MM.1S (cell line): ENCODE measurements at regions not wholly inside any gene's neighbourhood (a gene's known extent, or its start where the extent isn't known, plus 50 kb on each side); places are given as distances from the start of the nearest gene placed in this dataset.

Experiments
- DNase-seq: peaks from one replicate; pipeline ENCODE4 v3.0.0-alpha.2; 2015
- H2AFZ ChIP-seq: fragments of 300-600 bp; sonication (generic); 2 replicates; pipeline ENCODE4 v1.6.0; 2016; ENCODE audit warnings: antibody characterized with exemption, low read length
- H3F3A ChIP-seq: fragments of 300-600 bp; sonication (generic); 2 replicates; pipeline ENCODE4 v1.6.1; 2016; ENCODE audit warnings: mild to moderate bottlenecking, antibody characterized with exemption, low read length, moderate library complexity, mixed read lengths; ENCODE audit not compliant: insufficient read depth
- H3K27ac ChIP-seq: fragments of 300-600 bp; sonication (generic); 2 replicates; pipeline ENCODE4 v1.5.1; 2016; ENCODE audit warnings: mild to moderate bottlenecking, low read length
- H3K27me3 ChIP-seq: fragments of 300-600 bp; sonication (generic); replicated peaks from 2 replicates; pipeline ENCODE4 v1.6.0; 2016; ENCODE audit warnings: low read length; ENCODE audit not compliant: insufficient read depth
- H3K36me3 ChIP-seq: fragments of 300-600 bp; sonication (generic); replicated peaks from 2 replicates; pipeline ENCODE4 v1.6.1; 2016; ENCODE audit warnings: mild to moderate bottlenecking, low read length, mixed read lengths; ENCODE audit not compliant: insufficient read depth
- H3K4me1 ChIP-seq: fragments of 300-600 bp; sonication (generic); 2 replicates; pipeline ENCODE4 v1.6.1; 2016; ENCODE audit warnings: low read length, mixed read lengths
- H3K4me2 ChIP-seq: fragments of 300-600 bp; sonication (generic); 2 replicates; pipeline ENCODE4 v1.6.0; 2016; ENCODE audit warnings: low read depth, low read length
- H3K4me3 ChIP-seq: fragments of 300-600 bp; sonication (generic); 2 replicates; pipeline ENCODE4 v1.5.1; 2016; ENCODE audit warnings: low read length, mixed read lengths
- H3K79me2 ChIP-seq: fragments of 300-600 bp; sonication (generic); 2 replicates; pipeline ENCODE4 v1.6.1; 2016; ENCODE audit warnings: mixed run types, low read length, mixed read lengths
- H3K9ac ChIP-seq: fragments of 300-600 bp; sonication (generic); 2 replicates; pipeline ENCODE4 v1.6.1; 2016; ENCODE audit warnings: low read length, mixed read lengths
- H3K9me2 ChIP-seq: fragments of 300-600 bp; sonication (generic); replicated peaks from 2 replicates; pipeline ENCODE4 v1.6.1; 2016; ENCODE audit warnings: mild to moderate bottlenecking, low read length, mixed read lengths; ENCODE audit not compliant: insufficient read depth
- H3K9me3 ChIP-seq: fragments of 300-600 bp; sonication (generic); replicated peaks from 2 replicates; pipeline ENCODE4 v1.6.1; 2016; ENCODE audit warnings: mild to moderate bottlenecking, low read length, mixed read lengths; ENCODE audit not compliant: insufficient read depth
- H4K20me1 ChIP-seq: fragments of 300-600 bp; sonication (generic); 2 replicates; pipeline ENCODE4 v1.6.1; 2016; ENCODE audit warnings: mild to moderate bottlenecking, low read length, moderate library complexity, mixed read lengths; ENCODE audit not compliant: insufficient read depth
- EZH2 ChIP-seq: fragments of 300-600 bp; sonication (generic); optimal IDR thresholded peaks from 2 replicates; pipeline ENCODE3; 2017; ENCODE audit warnings: low read depth, mild to moderate bottlenecking, antibody characterized with exemption, low read length, mixed read lengths
- EZH2phosphoT487 ChIP-seq: fragments of 300-600 bp; sonication (generic); IDR thresholded peaks from 2 replicates; pipeline ENCODE4 v1.6.1; 2018; ENCODE audit warnings: antibody characterized with exemption, low read length
- TF ChIP-seq, protein P1 (sequence below): fragments of 300-600 bp; sonication (generic); IDR thresholded peaks from 2 replicates; pipeline ENCODE4 v1.5.1; 2016; ENCODE audit warnings: antibody characterized with exemption, low read length, mixed read lengths

DNA sequence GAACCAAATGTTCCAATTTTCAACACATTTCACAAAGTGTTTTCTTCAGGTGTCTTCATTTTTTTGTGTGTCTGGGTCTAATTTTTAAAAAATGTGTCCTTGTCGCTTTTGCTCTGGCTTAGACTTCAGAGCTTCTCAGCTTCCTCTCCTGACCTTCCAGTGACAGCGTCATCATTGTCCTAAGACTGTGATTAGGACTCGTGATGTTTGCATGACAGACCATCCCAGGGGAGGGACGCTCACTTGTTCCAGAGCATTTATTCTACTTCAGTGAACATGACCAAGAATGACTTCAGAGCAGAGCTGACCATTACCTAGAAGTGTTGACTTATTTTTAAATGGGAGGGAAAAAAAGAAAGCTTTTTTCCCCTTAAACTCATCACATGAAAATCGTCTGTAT lies 591.9 kb downstream of the IRS1 start:
- no peak for DNase-seq
- Histone ChIP-seq H3K27me3 (no peaks in the 10 kb centered on the region), H3K9ac (no peak overlapping the region), H3K79me2 (no peaks in the 10 kb centered on the region), H4K20me1 (no peaks in the 10 kb centered on the region), H3K4me2 (no peak overlapping the region), H3K27ac (no peak overlapping the region), H3K36me3 (no peaks in the 10 kb centered on the region), H3F3A (no peaks in the 10 kb centered on the region), H3K9me3 (no peaks in the 10 kb centered on the region), H3K4me1 (no peaks in the 10 kb centered on the region), H2AFZ (no peak overlapping the region), H3K9me2 (no peaks in the 10 kb centered on the region), H3K4me3 (no peak overlapping the region)
- TF ChIP-seq EZH2 = no peak
- no peak for TF ChIP-seq EZH2phosphoT487
- TF ChIP-seq, protein P1, sequence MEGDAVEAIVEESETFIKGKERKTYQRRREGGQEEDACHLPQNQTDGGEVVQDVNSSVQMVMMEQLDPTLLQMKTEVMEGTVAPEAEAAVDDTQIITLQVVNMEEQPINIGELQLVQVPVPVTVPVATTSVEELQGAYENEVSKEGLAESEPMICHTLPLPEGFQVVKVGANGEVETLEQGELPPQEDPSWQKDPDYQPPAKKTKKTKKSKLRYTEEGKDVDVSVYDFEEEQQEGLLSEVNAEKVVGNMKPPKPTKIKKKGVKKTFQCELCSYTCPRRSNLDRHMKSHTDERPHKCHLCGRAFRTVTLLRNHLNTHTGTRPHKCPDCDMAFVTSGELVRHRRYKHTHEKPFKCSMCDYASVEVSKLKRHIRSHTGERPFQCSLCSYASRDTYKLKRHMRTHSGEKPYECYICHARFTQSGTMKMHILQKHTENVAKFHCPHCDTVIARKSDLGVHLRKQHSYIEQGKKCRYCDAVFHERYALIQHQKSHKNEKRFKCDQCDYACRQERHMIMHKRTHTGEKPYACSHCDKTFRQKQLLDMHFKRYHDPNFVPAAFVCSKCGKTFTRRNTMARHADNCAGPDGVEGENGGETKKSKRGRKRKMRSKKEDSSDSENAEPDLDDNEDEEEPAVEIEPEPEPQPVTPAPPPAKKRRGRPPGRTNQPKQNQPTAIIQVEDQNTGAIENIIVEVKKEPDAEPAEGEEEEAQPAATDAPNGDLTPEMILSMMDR = no peak

DNA sequence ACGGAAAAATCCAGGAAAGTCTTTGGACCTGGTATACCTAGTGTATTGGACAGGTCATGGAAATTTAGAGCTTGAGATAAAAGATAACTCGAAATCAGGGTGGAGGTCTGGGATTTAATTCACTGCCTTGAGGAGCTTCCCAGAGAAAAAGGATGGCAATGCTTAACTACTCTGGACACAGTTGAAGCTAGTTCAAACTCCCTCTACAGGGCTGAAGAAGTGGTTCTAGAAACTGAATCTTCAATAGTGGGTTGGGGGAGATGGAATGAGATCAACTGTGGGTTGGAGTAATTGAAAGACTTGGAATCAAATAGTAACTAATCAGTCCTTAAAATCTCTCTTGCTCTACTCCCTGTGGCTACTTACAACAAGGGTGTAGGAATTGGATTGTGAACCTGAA lies 600.1 kb downstream of the IRS1 start:
- Histone ChIP-seq H3K9me2 (no peaks in the 10 kb centered on the region), H3K36me3 (no peaks in the 10 kb centered on the region), H3F3A (no peaks in the 10 kb centered on the region), H3K9ac (no peak overlapping the region), H3K9me3 (no peaks in the 10 kb centered on the region), H4K20me1 (no peaks in the 10 kb centered on the region), H3K4me2 (no peak overlapping the region), H3K4me1 (no peaks in the 10 kb centered on the region), H2AFZ (no peak overlapping the region), H3K4me3 (no peak overlapping the region), H3K79me2 (no peaks in the 10 kb centered on the region), H3K27me3 (no peaks in the 10 kb centered on the region), H3K27ac (no peak overlapping the region)
- no peak for TF ChIP-seq EZH2phosphoT487
- TF ChIP-seq, protein P1 = no peak
- TF ChIP-seq EZH2 = no peak
- no peak for DNase-seq

DNA sequence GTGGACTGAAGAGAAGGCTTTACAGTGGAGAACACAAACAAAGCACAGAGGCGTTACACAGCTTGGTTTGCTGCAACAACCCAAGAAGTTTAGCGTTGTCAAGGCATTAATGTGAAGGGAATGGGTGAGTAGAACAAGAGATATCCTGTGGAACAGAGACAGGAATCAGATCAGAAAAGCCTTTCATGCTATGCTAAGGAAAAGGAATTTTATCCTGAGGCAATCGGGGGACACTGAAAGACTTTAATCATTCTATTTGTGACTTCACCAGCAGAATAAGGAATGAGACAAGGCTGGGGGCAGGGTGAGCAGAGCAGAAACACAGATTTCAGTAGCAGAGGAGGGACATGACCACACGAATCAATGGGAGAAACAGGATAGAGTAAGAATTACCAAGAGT lies 600.7 kb downstream of the IRS1 start:
- no peak overlapping the region for H3K9ac ChIP-seq
- no peak for TF ChIP-seq EZH2
- TF ChIP-seq, protein P1 = no peak
- TF ChIP-seq EZH2phosphoT487 = no peak
- no peak overlapping the region for H3K4me2 ChIP-seq
- H2AFZ ChIP-seq = no peak overlapping the region
- no peak overlapping the region for H3K4me3 ChIP-seq
- no peaks in the 10 kb centered on the region for H3K27me3 ChIP-seq
- H4K20me1 ChIP-seq = no peaks in the 10 kb centered on the region
- H3K79me2 ChIP-seq = no peaks in the 10 kb centered on the region
- DNase-seq = no peak
- no peaks in the 10 kb centered on the region for H3K9me3 ChIP-seq
- H3K4me1 ChIP-seq = no peaks in the 10 kb centered on the region
- no peaks in the 10 kb centered on the region for H3K9me2 ChIP-seq
- no peaks in the 10 kb centered on the region for H3F3A ChIP-seq
- no peak overlapping the region for H3K27ac ChIP-seq
- no peaks in the 10 kb centered on the region for H3K36me3 ChIP-seq
